ENCODE measurements at regions not wholly inside any gene's neighbourhood (a gene's known extent, or its start where the extent isn't known, plus 50 kb on each side); places are given as distances from the start of the nearest gene placed in this dataset.

DNA sequence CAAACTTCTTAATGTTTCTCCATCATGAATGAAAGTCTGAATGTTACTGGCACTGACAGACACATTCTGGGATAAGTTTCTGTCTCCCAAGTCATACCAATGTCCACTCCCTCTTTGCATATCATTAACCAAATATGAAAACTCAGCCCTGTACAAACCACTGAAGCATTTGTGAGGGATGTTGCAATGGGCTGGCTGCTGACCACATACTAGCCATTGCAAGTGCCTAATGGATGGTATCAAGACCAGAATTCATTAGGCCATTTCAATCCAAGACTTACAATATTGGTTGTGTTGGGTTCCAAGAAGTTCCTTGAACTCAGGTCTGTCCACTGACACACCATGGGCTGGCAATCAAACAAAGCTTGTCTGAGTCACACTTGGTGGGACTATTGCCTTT, 73.8 kb downstream of the CBLN2 start:
- no peak for DNase-seq (ENCODE audit: low spot score)

DNA sequence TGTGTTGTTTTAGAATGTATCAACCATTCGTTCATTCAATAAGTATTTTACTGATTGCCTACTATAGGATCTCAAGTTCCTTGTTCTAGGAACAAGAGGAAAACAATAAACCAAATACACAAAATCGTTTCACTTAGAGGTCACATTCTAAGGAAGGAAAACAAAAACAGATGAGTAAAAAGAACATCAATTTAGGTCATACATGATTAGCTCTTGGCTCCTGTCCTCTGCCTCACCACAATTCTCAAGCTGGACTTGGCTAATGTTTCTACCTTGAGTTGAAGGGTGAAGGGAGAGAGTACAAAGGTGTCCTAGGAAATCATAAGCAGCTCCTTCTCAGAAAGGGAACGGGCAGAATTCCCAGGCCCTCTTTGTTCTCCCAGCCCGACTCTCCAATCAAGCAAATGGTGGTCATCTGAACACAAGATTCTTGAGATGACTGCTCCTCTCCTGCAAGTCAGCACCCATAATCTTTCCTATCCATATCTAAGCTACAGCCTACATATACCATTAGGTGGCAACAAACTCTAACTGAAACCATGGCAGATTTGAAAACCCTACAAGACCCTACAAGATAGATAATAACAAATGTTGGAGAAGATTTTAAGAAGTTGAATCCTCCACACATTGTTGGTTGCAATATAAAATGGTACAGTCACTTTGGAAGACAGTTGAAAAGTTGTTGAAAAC, 76.0 kb downstream of the CBLN2 start:
- no peak for DNase-seq (ENCODE audit: low spot score)

DNA sequence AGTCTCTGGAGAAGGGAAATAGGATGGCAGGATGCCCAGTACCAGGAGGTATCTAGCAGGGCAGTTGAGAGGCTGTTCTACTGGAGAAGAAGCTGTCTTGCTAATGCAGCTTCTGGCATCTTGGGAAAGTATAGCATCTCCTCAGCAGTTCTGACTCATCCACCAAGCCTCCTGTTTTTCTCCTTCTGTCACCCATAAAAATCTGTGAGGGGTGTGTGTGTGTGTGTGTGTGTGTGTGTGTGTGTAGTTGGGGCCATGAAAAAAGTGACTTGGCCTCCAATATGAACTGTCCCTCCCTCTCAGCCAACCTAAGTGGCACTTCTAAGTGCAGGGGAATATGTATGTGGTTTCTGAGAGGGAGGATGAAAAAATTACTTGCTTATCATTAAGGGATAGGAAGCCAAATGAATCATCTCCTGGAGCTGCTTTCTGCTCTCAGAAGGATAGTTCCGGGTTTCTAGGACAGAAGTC, 83.9 kb downstream of the CBLN2 start:
- no peak for DNase-seq (ENCODE audit: low spot score)

DNA sequence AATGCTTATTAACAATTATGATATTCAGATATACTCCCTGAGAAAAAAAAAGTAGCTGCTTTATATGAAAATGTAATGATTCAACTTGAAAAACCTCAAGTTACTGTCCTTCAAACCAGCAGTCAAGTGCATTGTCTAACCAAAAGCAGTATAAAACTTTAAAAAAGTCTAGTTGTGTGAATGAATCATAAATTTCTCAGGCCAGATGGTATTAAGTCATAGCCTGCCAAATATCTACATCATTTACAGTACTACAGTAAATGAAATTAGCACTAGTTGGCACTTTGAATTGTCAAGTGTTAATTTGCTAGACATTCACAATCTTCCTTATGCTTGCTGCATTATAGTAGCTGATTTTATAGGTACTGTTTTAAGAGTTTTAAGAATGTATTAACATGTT, 85.9 kb downstream of the CBLN2 start:
- DNase-seq (ENCODE audit: low spot score), result no peak

DNA sequence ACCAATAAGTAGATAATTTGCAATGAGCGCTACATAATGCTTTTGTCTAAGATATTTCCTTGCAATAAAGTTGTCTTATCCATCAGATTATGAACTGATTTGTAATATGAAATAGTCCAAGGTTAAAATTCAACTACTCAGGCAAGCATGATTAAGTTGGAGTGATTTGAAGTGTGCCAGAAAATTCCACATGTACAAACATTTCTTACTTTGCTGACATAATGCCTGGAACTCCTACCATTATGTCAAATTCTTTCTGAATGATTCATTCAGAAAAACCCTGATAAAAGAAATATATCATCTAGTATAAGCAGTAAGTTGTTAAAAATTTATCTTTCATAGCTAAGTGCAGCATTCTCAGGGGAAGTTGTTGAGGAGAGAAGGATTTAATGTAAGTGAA, 87.3 kb downstream of the CBLN2 start:
- no peak for DNase-seq (ENCODE audit: low spot score)

DNA sequence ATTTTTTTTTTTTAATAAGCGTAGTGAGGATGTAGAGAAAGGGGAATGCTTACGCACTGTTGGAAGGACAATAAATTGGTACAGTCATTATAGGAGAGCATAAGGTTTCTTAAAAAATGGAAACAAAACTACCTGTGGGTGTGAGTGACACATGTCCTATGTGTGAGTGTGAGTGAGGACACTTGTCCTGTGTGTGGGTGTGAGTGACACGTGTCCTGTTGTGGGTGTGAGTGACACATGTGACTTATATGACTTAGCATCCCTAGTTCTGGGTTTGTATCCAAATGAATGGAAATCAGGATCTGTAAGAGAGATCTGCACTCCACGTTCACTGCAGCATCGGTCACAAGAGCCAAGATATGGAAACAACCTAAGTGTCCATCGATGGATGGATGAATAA, 91.8 kb downstream of the CBLN2 start:
- DNase-seq (ENCODE audit: low spot score), result no peak

DNA sequence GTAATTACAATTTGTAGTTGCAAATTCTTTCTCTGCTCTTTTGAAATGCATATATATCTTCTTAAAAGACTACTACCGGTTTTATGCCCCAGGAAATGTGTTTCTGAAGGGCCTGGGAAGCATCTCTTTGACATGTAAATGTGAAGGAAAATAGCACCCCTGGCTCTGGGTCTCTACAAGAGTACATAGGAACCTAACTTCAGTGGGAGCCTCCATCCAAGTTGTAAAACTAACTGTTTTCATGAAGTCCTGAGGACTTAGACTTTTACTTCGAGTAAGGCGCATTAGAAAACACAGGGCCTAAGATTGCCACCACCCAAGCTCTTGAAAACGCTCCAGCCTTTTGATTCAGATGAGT, 99.4 kb downstream of the CBLN2 start:
- no peak for DNase-seq (ENCODE audit: low spot score)

DNA sequence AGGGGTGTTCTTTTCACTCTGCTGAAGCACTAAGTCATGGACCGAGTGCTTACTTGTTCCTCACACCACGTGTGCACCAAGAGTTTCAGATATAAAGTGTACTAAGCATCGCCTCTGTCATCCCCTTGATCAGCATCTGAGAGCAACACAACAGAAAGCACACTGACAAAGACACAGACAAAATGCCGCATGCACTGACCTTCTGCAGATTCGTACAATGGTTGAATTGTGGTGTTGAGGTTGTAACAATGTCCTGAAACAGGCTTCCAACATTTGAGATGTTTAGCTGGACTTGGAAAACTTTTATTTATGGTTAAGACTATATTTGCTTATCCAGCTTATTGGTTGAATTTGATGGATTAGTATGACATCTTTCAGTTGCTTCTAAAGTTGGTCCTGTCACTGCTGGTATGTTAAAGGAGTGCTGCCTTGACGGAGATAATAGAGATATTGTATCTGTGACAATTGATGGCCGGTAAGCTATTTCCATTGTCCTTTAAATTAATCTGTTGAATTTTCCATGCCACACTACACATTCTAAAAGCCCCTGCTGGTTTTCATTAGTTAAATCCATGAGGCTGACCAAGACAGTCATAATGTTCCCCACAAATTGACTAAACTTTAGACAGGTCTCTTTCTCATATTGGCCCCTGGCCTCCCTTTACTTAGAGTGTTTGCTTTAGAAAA, 99.9 kb downstream of the CBLN2 start:
- DNase-seq (ENCODE audit: low spot score), result no peak

DNA sequence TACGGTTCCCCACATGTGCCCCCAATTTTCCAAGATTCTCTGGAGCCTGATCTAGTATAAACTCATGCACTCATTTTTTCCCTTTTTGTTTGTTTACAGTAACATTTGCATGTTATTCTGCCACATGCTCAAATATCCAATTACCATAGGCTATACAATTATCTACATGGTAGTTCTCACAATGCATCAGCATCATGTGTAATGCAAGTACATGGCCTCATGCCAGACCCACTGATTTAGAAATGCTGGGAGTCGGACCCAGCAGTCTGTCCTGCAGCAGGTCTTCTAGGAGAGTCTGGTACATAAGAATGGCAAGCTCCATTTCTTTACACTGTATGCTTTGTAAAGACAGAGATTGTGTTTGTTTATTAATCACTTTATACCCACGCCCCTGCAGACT, 107.7 kb downstream of the CBLN2 start:
- DNase-seq (ENCODE audit: low spot score), result no peak

DNA sequence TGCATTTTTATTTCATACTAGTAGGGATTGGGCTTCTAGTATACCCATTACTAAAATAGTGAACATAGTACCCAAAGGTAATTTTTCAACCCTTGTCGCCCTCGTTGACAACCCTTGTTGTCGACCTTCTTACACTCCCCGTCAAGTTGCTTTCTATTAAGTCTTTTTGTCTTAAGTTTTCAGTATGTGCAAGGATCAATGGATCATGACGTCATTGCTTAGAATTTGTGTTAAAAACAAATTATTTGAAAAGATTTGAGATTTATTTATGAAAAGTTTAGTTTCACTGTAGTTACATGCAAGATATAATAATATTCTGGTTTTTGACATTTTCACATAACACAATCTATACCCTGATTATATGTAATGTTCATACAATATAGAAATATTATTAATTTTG, 110.4 kb downstream of the CBLN2 start:
- DNase-seq (ENCODE audit: low spot score), result no peak

DNA sequence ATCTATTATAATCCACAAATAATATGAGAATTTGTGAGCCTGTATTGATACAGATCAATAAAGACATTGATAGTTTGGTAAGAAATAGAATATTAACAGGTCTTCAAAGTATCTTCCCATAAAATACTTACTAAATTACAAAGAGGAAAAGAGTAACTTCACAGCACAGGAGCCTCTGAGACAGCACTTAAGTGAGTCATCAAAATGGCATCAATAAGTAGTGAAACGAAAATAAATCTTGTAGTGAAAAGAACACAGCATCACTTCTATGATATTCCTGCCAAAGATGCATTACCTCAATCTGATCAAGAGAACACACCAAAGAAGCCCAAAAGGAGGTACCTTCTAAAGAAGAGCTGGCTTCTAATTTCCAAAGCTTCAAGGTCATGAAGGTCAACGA, 116.4 kb downstream of the CBLN2 start:
- no peak for DNase-seq (ENCODE audit: low spot score)

DNA sequence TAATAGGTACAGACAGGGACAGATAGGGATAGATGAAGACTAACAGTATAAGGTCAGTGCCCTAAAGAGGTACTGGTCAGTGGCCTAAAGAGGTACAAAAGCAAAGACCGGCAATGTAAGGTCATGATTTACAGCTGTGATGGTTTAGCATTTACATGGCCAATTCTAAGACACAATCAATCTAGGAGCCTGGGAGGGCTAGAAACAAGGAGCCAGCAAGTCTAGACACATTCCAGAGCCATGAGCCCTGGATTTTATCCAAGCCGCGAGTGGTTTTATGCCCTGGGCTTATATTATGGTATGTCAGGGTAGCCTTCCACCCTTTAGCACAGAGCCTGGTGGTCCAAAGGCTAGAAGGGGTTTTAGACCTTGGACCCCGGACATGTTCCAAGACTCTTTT, 124.2 kb downstream of the CBLN2 start:
- no peak for DNase-seq (ENCODE audit: low spot score)

DNA sequence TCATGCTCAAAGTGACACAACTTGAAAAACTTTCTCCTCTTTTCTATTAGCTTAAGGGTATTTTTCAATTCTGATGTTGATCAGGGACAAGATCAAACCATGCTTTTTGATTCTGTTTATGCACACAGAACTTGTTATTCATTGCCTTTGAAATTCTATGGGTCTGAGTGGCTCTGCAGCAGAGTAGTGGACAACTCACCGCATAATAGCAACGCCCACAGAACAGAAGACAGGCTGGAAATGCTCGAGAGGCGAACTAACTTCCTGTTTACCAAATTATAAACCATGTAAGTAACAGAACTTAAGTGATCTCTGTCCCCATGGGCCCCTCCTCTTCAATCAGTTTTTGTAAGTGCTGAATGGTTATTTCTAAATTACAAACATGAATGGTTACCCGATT, 131.2 kb downstream of the CBLN2 start:
- no peak for DNase-seq (ENCODE audit: low spot score)

DNA sequence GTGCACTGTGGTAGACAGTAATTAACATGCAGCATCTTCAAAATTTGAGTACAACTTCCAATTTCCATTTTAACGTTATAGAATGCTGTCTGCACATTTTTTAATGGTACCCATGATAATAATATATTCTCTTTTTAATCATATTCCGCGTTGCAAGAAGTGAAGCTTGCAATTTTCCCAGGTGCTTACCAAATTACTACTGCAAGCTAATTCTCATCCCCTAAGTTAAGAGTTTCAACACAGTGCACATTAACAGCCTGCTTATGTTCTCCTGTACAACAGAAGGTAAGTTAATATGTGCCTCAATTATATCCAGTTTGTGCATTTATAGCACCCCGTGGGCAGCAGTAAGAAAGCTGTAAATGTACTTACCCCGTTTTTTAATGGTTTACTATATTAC, 132.9 kb downstream of the CBLN2 start:
- DNase-seq (ENCODE audit: low spot score), result no peak

DNA sequence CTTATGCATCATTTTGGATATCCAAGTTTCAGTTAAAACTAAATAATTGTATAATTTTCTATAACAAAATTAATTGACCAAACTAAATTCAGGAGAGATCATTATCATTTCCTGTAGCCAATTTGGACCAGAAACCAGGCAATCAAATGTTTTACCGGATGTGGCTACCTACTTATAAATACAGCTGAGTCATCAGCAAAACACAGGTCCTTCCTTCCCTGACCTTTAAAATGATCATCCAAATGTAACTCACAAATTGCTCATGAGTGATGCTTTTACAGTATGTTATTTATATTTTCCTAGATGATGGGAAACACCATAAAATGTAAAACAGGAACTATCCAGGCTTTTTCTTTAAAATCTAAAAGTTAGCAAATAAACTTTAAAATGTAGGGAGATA, 133.7 kb downstream of the CBLN2 start:
- DNase-seq (ENCODE audit: low spot score), result no peak

DNA sequence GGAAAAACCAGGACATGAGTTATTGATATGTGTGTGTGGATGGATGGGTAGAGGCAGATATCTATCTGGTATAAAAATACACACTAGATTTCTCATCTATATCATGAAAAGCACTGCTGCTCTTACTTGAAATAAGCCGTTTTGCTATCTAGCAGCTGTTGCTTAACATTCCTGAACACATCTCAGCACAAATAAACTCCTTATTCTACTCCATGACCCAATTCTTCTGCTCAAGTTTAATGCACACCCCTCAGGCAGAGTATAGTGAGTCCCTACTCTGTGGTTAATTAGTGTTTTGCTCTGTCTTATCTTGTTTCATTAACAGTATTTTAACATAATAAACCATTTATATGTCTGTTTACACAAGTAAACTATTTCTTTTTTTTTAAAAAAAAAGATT, 134.2 kb downstream of the CBLN2 start:
- DNase-seq (ENCODE audit: low spot score), result no peak

DNA sequence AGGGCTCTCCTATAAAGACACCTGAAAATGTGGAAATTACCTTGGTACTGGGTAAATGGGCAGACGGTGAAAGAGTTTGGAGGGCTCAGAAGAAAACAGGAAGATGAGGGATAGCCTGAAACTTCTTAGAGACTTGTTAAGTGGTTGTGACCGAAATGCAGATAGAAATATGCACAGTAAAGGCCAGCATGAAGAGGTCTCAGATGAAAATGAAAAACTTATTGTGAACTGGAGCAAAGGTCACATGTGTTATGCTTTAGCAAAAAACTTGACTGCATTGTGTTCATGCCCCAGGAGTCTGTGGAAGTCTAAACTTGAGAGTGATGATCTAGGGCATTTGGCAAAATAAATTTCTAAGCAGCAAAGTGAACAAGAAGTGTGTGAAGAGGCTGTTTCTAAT, 137.1 kb downstream of the CBLN2 start:
- no peak for DNase-seq (ENCODE audit: low spot score)

DNA sequence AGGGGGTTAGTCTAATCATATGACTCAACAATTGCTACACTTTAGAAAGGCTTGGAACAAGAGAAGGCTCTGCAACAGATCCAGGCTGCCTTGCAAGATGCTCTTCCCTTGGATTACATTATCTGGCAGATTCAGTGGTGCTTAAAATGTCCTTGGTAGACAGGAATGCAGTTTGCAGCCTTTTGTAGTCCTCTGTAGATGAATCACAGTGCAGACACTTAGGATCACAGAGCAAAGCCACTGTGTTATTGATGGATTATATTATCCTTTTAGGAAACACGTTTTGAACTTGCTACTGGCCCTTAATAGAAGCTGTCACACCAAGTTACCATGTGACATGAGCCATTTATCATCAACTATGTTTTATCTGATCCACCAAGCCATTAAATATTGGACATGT, 152.2 kb downstream of the CBLN2 start:
- no peak for DNase-seq (ENCODE audit: low spot score)

DNA sequence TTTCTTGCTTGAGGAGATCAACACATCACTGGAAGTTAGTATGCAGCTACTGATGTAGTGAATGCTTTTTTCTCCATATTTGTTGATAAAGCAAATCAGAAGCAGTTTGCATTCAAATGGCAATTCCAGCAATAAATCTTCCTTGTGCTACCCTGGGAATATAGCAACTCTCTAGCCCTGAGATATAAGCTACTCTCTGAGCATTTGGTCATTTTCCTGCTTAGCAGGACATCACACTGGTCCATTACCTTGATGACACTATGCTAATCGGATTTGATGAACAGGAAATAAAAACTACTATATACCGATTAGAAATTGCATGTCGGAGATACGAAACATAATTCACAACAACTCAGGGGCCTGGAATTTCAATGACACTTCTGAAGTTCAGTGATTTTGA, 152.7 kb downstream of the CBLN2 start:
- DNase-seq (ENCODE audit: low spot score), result no peak

DNA sequence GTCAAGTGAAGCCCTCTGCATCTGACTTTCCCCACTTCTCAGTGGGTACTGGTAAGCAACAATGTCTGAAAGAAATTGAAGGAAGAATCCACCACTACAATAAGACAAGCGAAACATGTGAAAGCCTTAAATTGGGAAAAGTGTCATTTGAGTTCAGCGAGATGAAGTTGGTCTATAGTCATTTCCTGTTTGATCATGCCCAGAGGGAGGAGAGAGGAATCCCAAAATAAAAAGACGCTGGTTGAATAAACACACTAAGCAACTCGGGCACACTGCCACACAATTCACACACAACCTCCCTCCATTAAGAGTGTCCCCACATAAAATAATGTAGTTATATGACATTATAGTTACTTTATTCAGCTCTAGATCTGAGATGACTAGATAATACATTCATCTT, 166.1 kb downstream of the CBLN2 start:
- no peak for DNase-seq (ENCODE audit: low spot score)

DNA sequence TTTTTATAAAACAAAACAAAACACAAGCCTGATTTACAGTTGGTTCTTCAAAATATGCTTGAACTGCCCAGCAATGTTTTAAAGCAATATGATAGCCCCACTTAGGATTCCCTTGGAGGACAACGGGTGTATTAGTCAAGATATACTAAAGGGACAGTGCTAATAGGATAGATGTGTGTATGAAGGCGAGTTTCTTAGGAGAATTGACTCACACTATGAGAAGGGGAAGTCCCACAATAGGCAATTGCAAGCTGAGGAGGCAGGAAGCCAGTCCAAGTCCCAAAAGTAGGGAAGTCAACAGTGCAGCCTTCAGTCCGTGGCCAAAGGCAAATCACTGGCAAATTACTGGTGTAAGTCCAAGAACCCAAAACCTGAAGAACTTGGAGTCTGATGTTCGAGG, 167.9 kb downstream of the CBLN2 start:
- DNase-seq (ENCODE audit: low spot score), result no peak

DNA sequence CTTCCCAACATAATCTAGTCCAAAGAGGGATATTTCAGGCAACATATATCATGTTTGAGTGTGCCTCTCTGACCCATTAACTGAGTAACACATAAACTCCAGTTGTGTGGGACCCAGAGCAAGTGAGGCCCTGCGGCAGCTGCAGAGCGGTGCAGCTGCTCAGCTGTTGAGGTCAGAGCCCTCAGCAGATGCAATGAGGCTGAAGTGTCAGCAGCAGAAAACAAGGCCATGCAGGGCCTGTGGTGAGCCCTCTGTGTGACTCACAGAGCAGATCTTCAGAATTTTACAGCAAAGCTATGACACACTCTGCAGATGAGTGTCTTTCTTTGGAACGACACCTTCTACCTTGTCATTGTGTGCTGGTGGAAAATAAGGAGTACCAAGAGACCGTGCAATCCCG, 168.5 kb downstream of the CBLN2 start:
- DNase-seq (ENCODE audit: low spot score), result no peak

DNA sequence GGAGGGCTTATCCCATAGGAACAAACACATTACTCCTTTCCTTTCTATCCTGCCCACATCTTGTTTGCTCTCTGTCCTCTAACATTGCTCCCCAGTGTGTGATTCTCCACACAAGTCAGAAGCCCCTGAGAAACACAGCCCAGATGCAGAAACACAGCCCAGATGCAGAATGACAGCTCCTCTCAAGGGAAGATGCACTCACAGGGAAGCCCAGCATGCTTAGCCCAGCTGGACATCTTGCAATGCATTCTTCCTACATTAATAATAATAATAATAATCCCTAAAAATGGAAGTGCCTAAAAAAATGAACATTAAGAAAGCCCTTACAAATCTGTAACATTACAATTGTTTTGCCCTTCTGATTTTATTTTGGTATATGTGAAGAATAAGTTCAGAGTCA, 172.1 kb downstream of the CBLN2 start:
- DNase-seq (ENCODE audit: low spot score), result no peak

DNA sequence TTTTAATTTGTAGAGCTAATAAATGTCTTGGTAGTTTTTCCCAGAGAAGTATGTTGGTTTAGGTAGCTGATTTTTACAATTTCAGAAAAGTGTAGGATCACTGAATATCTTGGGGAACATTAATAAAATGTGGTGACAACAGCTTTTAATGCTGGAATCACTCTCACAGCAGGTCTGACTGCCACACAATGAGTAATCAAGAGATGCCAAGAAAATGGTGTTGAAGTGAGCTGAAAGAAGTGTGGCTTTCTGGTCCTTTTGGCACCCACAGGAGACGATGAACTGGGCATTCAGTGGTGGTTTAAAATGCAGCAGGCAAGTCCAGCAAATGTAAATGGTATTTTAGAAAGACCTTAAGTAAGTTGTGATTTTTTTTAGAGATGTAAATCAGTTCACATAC, 175.8 kb downstream of the CBLN2 start:
- DNase-seq (ENCODE audit: low spot score), result no peak
